GM21447 (cell line): ENCODE measurements at regions not wholly inside any gene's neighbourhood (a gene's known extent, or its start where the extent isn't known, plus 50 kb on each side); places are given as distances from the start of the nearest gene placed in this dataset.

Experiments
- ATAC-seq: cut with Tn5 transposase; IDR thresholded peaks from one replicate; pipeline ENCODE4 v1.9.1; 2021; ENCODE audit not compliant: unreplicated experiment

DNA sequence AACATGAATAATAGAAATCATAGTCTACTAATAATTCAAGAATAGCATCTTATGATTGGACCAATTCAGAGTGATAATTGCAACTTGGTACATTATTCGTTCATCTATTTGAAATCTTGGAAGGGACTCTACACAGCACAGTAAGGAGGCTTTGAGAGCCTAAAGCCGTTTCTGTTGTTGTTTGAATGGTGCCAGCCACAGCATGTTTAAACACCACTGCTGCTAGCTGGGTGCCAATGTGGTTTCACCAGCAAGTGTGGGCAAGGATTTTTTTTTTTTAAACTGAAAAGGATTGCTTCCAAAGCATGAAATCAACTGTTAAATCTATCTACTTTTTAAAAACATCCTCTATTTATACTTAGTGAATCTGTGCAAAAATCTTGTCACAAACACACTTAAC is 253.9 kb upstream of the MAP3K1 start:
- ATAC-seq, result no peak

GRCh38 chr5:56558131-56558745 is 257.1 kb upstream of the MAP3K1 start:
- ATAC-seq, result no peak

GRCh38 chr5:56557198-56557597 is 258.2 kb upstream of the MAP3K1 start:
- ATAC-seq, result no peak

- ATAC-seq, result no peak
Observed at GRCh38 chr5:56552612-56553268, 262.6 kb upstream of the MAP3K1 start.

GRCh38 chr5:56550227-56550626 is 265.1 kb upstream of the MAP3K1 start:
- ATAC-seq, result no peak

DNA sequence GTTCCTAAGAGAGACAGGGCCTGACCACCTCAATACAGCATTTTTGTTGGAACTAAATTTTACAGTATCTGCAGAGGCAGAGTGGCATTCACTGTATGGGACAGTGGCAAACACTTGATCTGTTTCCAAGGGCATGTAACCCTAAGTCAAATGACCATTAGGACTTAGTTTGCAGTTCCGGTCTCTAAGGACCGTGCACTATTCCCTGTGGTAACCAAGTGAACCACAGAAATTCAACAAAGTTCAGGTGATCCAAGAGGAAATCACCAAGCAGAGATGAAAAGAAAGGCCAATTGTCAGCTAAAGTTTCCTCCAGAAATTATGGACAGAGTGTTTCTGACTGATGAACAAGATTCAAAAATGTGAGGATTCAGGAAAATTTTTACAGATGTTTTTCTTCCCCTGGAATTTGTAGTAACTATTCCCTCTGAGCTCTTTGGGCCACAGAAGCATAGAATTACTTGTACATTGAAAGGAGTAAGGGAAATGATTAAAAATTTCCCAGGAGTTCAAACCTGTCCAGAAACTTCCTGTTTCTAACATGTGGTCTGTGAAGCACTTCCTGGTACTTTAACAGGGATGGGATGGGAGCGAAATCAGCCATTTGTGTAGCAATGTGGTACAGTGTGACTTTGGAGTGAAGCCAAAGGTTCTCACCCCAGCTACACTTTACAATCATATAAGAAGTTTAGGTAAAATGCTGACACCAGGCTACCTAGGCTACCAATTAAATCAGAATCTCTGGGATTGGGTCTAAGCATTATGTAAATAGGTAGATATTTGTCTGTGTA is 266.1 kb upstream of the MAP3K1 start:
- ATAC-seq, result no peak

GRCh38 chr5:56545016-56545415 is 270.3 kb upstream of the MAP3K1 start:
- no peak for ATAC-seq

DNA sequence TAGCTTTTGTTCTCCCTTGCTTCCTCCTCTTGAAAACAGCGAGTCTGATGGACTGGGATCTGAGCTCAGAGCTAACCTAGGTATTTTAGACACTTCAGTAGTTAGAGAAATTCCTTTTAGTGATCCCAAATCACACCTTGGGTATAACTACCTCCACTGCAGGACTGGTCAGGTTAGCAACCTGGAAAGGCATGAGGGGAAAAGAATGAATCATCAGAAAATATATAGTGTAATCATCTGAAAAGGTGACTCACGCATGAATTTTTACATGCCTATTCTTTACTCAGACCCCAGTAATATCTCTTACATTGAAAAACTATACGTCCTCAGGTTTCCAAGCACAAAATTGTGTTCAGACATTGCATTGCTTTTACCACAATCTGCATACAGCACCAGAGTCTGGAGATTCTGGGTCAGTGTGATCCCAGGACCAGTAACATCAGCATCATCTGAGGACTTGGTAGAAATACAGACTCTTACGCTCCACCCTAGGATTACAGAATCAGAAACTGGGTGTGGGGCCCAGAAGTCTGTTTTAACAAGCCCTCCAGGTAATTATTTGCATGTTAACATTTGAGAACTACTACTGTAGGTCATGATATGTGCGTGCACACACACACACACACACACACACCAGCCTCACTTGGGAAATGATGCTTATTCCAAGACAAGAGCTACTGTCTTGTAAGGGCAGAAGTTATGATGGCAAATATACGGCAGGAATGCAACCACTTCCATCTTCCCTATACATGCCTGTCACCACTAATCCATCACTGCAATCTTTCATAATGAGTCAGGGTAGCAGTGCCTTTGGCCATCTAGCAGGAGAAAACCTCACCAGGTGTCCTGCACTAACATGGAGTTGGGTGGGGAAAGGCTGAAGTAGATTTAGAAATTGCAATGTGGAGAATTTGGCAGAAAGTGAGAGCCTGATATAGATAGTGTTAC is 271.6 kb upstream of the MAP3K1 start:
- no peak for ATAC-seq

DNA sequence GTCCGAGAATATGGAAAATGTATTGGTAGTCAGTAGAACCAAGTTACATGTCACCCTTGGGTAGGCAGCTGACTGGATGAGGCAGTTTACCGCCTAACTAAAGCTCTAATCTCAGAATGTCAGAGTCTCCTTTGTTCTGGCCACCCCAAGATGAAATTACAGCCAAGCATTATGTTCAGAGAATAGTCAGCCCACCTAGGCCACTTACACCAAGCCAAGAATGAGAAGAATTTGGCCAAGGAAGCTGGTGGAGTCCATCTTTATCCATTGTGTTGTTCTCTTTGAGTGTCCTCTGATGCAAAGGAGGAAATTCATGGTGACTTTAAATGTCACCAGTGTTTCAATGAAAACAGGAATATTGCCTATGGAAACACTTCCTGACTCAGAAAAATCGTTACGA is 275.1 kb upstream of the MAP3K1 start:
- ATAC-seq, result no peak

GRCh38 chr5:56538580-56538979 is 276.8 kb upstream of the MAP3K1 start:
- no peak for ATAC-seq

DNA sequence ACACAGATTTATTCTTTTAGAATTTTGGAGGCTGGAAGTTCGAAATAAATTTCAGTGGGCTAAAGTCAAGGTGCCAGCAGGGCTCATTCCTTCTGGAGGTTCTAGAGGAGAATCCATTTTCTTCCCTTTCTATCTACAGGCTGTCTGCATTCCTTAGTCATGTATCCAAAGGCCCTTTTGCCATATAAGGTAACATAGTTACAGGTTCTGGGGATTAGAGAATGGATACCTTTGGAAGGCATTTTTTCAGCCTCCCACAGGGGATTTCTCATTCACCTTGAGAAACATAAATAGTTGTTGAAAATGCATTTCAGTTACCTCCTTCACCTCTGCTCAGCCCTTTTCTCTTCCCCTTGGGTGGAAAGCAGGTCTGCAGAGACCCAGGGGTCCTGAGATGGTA is 280.0 kb upstream of the MAP3K1 start:
- ATAC-seq, result no peak

DNA sequence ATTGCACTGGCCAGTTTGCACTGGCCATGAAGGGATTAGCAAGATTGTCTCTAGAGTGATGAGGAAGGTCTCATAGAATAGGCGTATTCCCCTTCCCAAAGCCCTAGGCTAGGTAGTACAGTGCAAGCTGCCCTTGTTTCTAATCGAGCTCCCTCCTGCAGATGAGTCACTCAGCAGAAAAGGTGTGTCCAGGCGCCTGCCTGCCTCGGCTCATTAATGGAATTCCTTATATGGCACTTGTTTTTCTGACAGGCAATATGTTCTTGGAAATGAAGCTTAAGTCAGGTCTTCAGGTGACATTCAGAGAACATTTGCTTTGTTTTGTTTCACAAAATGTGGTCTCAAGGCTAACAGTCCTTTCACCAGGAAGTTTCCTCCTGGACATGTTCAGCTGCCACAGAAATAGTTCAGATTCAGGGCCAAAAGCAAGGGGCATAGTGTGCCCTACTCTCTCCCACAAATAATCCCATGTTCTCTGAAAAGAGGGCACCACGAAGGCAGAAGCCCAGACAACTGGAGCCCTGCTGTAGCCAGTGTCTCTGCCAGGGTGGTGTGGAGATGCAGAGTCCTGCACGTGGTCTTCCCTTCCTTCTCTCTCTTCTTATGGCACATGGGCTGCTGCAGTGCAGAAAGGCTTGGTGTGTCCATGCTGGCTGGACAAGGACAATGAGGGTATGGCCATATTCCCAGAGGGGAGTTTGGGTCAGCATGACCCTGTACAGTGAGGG is 281.1 kb upstream of the MAP3K1 start:
- ATAC-seq, result no peak

DNA sequence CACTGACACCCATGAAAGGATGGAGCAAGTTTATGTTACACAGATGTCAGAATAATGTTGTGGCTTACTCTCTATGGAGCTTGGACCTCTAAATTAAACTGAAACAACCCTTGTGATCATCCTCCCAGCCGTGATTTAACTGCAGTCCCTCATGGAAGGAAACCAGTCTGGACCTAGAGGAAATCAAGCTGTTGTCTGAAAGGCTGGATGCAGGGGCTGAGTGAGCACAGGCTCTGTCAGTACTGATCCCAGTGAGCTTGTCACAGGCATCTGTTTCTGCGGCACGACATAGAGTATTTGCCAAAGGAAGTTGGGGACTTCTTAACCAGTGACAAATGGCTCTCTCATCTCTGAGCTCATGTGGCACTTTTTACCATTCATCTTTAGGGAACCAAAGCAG is 282.9 kb upstream of the MAP3K1 start:
- ATAC-seq, result no peak

DNA sequence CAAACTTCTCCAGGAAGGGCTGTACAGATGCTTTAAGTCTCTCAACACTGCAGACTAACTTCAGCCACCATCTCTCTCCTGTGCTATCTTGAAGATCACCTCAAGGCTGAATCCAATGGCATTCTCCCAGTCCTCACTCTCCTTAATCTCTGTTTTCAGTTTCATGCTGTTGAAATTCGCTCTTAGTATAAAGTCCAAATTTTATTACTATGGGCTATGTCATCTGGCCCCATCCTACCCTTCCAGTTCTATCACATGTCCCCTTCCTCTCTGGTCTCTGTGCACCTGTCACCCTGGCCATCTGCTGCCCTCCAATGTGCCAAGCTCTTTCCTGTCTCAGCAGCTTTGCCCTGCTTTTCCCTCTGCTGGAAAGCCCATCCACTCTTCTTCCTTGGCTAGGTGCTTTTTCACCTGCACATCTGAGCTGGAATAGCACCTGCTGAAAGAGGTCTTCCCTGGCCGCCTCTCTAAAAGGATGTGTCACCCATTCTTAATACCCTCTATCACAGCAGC is 284.7 kb upstream of the MAP3K1 start:
- ATAC-seq, result no peak

DNA sequence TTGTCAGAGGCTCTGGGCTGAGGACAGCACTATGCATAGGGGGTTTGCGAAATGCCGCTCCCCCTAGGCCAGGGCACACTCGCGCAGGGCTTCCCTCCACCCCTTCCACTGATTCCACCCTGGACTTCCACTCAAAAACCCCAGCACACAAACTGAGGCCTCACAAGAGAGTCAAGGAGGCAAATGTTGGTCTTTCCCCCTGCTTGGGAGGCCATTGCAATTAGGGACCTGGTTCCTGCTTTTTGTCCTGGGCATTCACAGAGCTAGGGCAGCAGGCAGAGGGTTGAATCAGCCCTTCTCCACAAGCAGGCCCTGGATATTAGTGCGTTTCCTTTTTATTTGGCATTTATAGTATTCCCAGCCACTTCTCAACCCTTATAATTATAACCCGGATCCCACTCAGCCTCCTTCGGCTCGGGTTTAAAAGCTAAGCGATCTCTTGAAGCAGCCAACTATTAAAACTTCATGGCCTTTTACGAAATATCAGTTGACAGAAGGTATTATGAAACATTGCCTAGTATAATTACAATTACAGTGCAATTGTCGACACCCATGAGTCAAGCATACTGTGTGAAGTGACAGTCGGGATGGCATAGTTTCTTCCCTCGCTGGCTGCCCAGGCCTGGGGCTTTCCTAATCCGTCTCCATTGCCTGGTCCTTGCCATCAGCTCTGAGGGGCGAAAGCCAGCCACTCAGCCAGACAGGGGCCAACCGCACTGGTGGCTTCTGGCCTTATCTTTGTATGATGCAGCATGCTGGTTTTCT is 285.5 kb upstream of the MAP3K1 start:
- no peak for ATAC-seq

- ATAC-seq, result no peak
Observed at GRCh38 chr5:56527174-56527573, 288.2 kb upstream of the MAP3K1 start.

GRCh38 chr5:56525113-56525512 is 290.2 kb upstream of the MAP3K1 start:
- ATAC-seq, result no peak

- ATAC-seq, result no peak
Observed at GRCh38 chr5:56523790-56524575, 290.9 kb upstream of the ANKRD55 start.

DNA sequence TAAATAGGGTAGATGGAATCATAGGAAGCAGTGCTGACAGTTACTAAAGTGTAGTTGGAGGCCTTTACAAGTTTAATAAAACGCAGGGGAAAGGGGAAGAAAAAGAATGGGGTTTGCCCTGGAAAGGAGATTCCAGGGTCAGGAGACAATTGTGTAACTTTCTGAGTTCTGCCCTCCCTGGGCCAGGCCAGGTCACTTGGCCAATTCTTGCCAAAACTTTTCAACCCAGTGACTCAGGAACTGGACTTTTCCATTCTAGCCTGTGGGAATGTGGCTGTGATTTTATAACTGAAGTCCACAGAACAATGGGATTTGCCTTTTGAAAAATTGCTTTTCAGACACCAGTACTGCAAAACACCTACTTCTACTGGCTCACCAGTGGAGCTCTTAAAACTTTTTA is 289.8 kb upstream of the ANKRD55 start:
- ATAC-seq, result no peak
